HG02870 (cell line): ENCODE measurements at regions not wholly inside any gene's neighbourhood (a gene's known extent, or its start where the extent isn't known, plus 50 kb on each side); places are given as distances from the start of the nearest gene placed in this dataset.
"Not testable (repeated sequence)": the region's sequence is repeated elsewhere in the genome, so short reads cannot be mapped to it uniquely, and the experiment has no call there.

Source experiments
- ATAC-seq: cut with Tn5 transposase; IDR thresholded peaks from one replicate; pipeline ENCODE4 v1.9.1; 2021; ENCODE audit warnings: mild to moderate bottlenecking, moderate library complexity; ENCODE audit not compliant: unreplicated experiment

DNA sequence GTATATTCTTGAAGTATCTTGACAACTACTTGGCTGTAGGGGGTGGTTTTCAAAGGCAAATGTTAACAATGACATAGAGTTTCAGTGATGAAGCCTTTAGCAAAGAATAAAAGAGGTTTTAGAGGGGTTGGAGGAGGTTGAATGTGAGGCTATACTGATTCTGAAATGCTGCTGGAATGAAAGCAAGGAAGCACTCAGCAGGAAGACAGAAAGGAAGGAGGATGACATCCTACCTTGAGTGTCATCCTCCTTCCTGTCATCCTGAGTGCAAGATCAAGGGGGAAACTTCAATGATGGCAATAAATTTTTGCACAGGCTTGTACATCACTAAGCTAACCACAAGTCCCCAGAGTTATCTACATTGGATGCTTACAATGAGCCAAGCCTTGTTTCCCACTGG is 120.5 kb downstream of the APIP start:
- ATAC-seq, result no peak

DNA sequence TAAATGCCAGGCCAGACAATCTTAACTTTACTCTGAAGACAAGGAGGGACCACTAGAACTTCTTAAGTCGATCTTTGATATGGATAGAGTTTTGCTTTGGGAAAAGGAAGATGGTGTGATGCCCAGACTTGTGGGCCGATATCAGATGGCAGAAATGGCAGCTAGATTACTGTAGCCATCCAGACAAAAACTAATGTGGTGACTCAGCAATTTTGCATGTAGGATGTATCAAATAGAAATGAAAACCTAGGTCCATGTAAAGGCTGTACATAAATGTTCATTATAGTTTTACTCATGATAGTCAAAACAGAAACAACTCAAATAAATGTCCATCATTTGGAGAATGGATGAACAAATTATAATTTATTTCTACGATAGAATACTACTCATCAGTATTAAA is 121.5 kb downstream of the APIP start:
- ATAC-seq, result no peak

- no peak for ATAC-seq
Measured at GRCh38 chr11:34793666-34794065, 122.5 kb downstream of the APIP start.

DNA sequence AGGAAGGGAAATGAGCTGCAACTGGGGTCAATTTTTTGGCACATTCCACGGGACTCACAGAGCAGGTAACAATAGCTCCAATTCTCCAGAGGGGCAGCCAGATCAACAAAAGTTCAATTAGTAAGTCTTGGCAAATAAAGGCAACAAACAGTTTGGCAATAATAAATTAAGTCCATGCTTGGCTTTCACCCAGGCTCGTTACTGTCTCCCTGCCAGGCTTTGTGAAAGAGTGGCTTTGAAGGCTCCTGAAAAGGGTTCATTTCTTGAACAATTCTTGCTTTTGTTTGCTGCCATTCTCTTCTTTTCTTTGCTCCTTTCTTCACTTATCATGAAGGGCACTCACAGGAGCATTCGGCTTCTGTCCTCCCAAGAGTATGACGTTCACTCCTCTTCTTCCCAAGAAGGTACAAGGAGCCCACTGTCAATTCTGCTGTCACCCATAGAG is 123.3 kb downstream of the APIP start:
- no peak for ATAC-seq

GRCh38 chr11:34791780-34792542 is 124.2 kb downstream of the APIP start:
- ATAC-seq, result no peak

DNA sequence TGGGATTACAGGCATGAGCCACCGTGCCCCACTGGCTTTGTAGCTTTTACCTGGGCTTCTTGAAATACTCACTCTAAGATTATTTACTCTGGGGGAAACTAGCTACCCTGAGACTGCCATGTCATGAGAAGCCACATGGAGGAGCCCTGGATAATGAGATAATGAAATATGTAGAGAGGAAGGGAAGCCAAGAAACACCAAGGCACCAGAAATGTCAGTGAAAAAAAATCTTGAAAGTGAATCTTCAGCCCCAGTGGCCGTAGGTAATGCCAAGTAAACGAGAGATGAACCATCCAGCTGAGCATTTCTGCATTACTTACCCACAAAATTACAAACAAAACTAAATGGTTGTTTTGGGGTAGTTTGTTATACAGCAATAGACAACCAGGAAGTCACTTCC is 125.6 kb downstream of the APIP start:
- ATAC-seq, result no peak

GRCh38 chr11:34789196-34789834 is 126.9 kb downstream of the APIP start:
- ATAC-seq, result no peak

- ATAC-seq, result no peak
Measured at GRCh38 chr11:34788642-34789041, 127.5 kb downstream of the APIP start.

GRCh38 chr11:34787895-34788294 is 128.3 kb downstream of the APIP start:
- no peak for ATAC-seq

GRCh38 chr11:34787348-34787747 is 128.8 kb downstream of the APIP start:
- ATAC-seq, result no peak

DNA sequence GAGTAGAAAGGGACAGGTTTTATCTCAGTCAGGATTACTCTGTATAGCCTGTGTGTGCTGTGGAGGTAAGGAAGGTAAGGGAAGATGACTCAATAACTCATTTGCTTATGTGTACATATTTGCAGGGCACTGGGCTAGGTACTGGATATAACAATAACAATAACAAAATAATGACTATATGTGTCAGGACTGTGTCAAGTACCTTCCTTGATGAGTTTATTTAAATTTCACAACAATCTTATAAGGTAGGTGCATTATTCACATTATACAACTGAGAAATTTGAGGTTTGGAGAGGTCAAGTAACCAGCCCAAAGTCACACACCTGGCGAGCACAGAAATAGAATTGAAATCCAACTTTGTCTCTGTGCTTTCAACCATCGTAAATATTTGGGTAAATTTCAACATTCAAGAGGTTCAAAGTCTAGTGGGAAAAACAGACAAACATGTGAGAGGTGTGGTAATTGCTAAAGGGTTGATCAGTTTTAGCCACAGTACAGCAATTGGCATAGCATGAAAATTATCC is 131.8 kb downstream of the APIP start:
- no peak for ATAC-seq

DNA sequence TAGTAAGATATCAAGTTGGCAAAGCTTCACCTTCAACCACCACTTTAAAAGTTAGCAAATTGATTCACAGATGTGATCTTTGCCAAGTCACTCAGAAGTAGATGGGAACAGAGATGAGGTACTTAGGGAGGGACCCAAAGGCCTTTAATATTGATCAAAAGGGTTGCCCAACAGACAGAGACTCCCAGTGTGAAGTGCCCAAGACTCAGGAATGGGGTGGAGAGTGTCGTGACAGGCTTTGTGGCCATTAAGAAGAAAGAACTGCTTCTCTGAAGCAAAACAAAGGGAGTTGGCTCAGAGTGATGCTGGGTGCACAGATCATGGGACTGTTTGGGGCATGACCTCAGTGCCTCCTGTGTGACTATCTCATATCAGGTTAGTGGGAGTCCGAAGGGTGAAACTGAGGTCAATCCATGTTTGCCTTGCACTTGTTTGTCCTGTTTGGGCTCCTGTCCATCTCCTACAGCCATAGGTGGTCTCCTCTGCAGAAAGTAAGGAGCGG is 132.3 kb downstream of the APIP start:
- ATAC-seq, result no peak

- ATAC-seq, result not testable (repeated sequence)
Measured at GRCh38 chr11:34781826-34782225, 134.4 kb downstream of the APIP start.

GRCh38 chr11:34775417-34775888 is 140.7 kb downstream of the APIP start:
- no peak for ATAC-seq

- no peak for ATAC-seq
Measured at GRCh38 chr11:34774604-34775003, 141.6 kb downstream of the APIP start.

DNA sequence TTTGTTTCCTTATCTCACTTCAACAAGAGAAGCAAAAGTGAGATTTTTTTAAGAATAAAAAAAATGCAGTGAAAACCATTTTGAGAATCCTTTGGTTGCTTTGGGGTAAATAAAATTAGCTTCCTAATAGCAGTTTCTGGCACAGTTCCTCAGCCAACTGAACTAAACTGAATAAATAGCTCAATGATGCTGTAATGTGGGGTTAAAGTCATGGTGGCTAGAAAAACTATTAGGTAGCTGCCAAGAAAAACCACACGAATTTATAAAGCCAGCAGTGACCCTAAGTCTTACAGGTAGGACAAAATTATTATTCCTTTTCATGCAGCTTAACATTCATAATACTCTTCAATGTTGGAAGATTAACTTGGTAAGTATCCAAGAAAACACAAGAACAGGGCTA is 142.4 kb downstream of the APIP start:
- ATAC-seq, result no peak

GRCh38 chr11:34773211-34773610 is 143.0 kb downstream of the APIP start:
- ATAC-seq, result no peak

GRCh38 chr11:34770111-34770510 is 146.1 kb downstream of the APIP start:
- ATAC-seq, result no peak

- ATAC-seq, result no peak
Measured at GRCh38 chr11:34769224-34769623, 147.0 kb downstream of the APIP start.

GRCh38 chr11:34762625-34763024 is 141.7 kb downstream of the EHF start:
- ATAC-seq, result not testable (repeated sequence)

GRCh38 chr11:34758262-34758661 is 137.4 kb downstream of the EHF start:
- ATAC-seq, result no peak

DNA sequence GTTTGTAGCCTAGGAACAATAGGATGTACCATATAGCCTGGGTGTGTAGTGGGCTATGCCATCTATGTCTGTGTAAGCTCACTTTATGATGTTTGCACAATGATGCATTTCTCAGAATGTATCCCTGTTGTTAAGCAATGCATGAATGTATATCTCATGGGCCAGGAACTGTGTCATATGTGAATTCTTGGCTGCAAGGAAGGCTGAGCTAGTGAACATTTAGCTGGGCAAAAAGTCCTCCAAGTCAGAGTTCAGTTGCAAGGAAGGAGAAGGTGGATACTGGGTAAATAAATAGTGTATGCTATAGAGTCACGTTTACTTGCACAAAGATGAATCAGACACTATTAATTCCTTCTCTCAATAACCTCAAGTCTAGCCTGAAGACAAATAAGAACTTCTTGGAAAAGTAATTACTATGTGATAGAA is 136.1 kb downstream of the EHF start:
- no peak for ATAC-seq
